Suprapubic skin (tissue), 4 donors: ENCODE measurements at regions not wholly inside any gene's neighbourhood (a gene's known extent, or its start where the extent isn't known, plus 50 kb on each side); places are given as distances from the start of the nearest gene placed in this dataset.

Experiments
- POLR2A ChIP-seq, 2 donors: fragments of 450-650 bp; IDR thresholded peaks; one replicate each; pipeline ENCODE4 v1.6.1; 2017; ENCODE audit warnings: antibody characterized with exemption in 2 of 2, mild to moderate bottlenecking in 2 of 2, moderate library complexity in 2 of 2
- POLR2AphosphoS5 ChIP-seq, 3 donors: sonication (generic); formaldehyde crosslinking; IDR thresholded peaks; one replicate each; pipeline ENCODE4 v1.6.1; 2017; ENCODE audit warnings: antibody characterized with exemption in 3 of 3

- TF ChIP-seq POLR2A (IDR thresholded peaks at IDR 0.05), result no peak
- no peak for TF ChIP-seq POLR2AphosphoS5 (IDR thresholded peaks at IDR 0.05)
Measured at GRCh38 chr17:53330756-53331155, 492.0 kb upstream of the KIF2B start.
